Glutamatergic neuron (in vitro differentiated cells): ENCODE measurements at regions not wholly inside any gene's neighbourhood (a gene's known extent, or its start where the extent isn't known, plus 50 kb on each side); places are given as distances from the start of the nearest gene placed in this dataset.

Experiments used
- DNase-seq: peaks from one replicate; pipeline ENCODE4 v3.0.0; 2022
- H3K27ac Mint-ChIP-seq: one replicate; pipeline ENCODE4 v1.8.0; 2020; ENCODE audit warnings: mild to moderate bottlenecking, mixed read lengths, inconsistent platforms; ENCODE audit not compliant: unreplicated experiment
- H3K27me3 Mint-ChIP-seq: one replicate; pipeline ENCODE4 v1.8.0; 2020; ENCODE audit warnings: mild to moderate bottlenecking, moderate library complexity, mixed read lengths, inconsistent platforms; ENCODE audit not compliant: unreplicated experiment
- H3K36me3 Mint-ChIP-seq: one replicate; pipeline ENCODE4 v1.8.0; 2020; ENCODE audit warnings: mild to moderate bottlenecking, mixed read lengths, inconsistent platforms; ENCODE audit not compliant: unreplicated experiment
- H3K4me1 Mint-ChIP-seq: one replicate; pipeline ENCODE4 v1.8.0; 2020; ENCODE audit warnings: mild to moderate bottlenecking, low read depth, mixed read lengths, inconsistent platforms; ENCODE audit not compliant: unreplicated experiment
- H3K4me3 Mint-ChIP-seq: one replicate; pipeline ENCODE4 v1.8.0; 2020; ENCODE audit warnings: mild to moderate bottlenecking, mixed read lengths, inconsistent platforms; ENCODE audit not compliant: unreplicated experiment
- H3K9me3 Mint-ChIP-seq: one replicate; pipeline ENCODE4 v1.8.0; 2020; ENCODE audit warnings: mild to moderate bottlenecking, moderate library complexity, mixed read lengths, inconsistent platforms; ENCODE audit not compliant: unreplicated experiment
- CTCF ChIP-seq: fragments of 200-600 bp; sonication (generic); IDR thresholded peaks from one replicate; pipeline ENCODE4 v1.5.0; 2021; ENCODE audit not compliant: partially characterized antibody, unreplicated experiment

- Mint-ChIP-seq H3K4me3 (no peak overlapping the region), H3K36me3 (no peaks in the 10 kb centered on the region), H3K27ac (no peak overlapping the region), H3K4me1 (no peaks in the 10 kb centered on the region), H3K9me3 (peaks cover 1% of the 10 kb centered on the region), H3K27me3 (no peaks in the 10 kb centered on the region)
- no peak for DNase-seq
- TF ChIP-seq CTCF = no peak
Measured at GRCh38 chr9:22857316-22857715, 410.7 kb downstream of the DMRTA1 start.

GRCh38 chr9:22863106-22863505 is 416.5 kb downstream of the DMRTA1 start:
- no peak for TF ChIP-seq CTCF
- H3K27me3 Mint-ChIP-seq = peaks cover 2% of the 10 kb centered on the region
- H3K4me1 Mint-ChIP-seq = no peaks in the 10 kb centered on the region
- H3K27ac Mint-ChIP-seq = no peak overlapping the region
- H3K4me3 Mint-ChIP-seq = no peak overlapping the region
- H3K9me3 Mint-ChIP-seq = peaks cover 3% of the 10 kb centered on the region
- no peak for DNase-seq
- no peaks in the 10 kb centered on the region for H3K36me3 Mint-ChIP-seq

GRCh38 chr9:22863736-22864135 is 417.1 kb downstream of the DMRTA1 start:
- H3K4me3 Mint-ChIP-seq = no peak overlapping the region
- no peaks in the 10 kb centered on the region for H3K4me1 Mint-ChIP-seq
- H3K9me3 Mint-ChIP-seq = peaks cover 3% of the 10 kb centered on the region
- H3K27ac Mint-ChIP-seq = no peak overlapping the region
- H3K27me3 Mint-ChIP-seq = peaks cover 2% of the 10 kb centered on the region
- DNase-seq = no peak
- no peak for TF ChIP-seq CTCF
- no peaks in the 10 kb centered on the region for H3K36me3 Mint-ChIP-seq

- Mint-ChIP-seq H3K36me3 (no peaks in the 10 kb centered on the region), H3K27ac (no peak overlapping the region), H3K4me3 (no peak overlapping the region), H3K27me3 (no peaks in the 10 kb centered on the region), H3K9me3 (no peaks in the 10 kb centered on the region), H3K4me1 (no peaks in the 10 kb centered on the region)
- TF ChIP-seq CTCF = no peak
- DNase-seq = no peak
Measured at GRCh38 chr9:22893196-22893843, 446.7 kb downstream of the DMRTA1 start.

GRCh38 chr9:22898591-22898990 is 452.0 kb downstream of the DMRTA1 start:
- no peak for TF ChIP-seq CTCF
- no peaks in the 10 kb centered on the region for H3K27me3 Mint-ChIP-seq
- no peak for DNase-seq
- H3K27ac Mint-ChIP-seq = no peak overlapping the region
- no peak overlapping the region for H3K4me3 Mint-ChIP-seq
- H3K9me3 Mint-ChIP-seq = no peaks in the 10 kb centered on the region
- H3K4me1 Mint-ChIP-seq = no peaks in the 10 kb centered on the region
- H3K36me3 Mint-ChIP-seq = no peaks in the 10 kb centered on the region
